Dermis microvascular lymphatic vessel endothelial cell (primary cell): ENCODE measurements at regions not wholly inside any gene's neighbourhood (a gene's known extent, or its start where the extent isn't known, plus 50 kb on each side); places are given as distances from the start of the nearest gene placed in this dataset.
"Not testable (repeated sequence)": the region's sequence is repeated elsewhere in the genome, so short reads cannot be mapped to it uniquely, and the experiment has no call there.

Source experiments
- DNase-seq, 2 donors: peaks; one replicate each; pipeline versions ENCODE4 v3.0.0 to v3.0.0-alpha.2; 2010; ENCODE audit warnings: low read depth in 2 of 2

GRCh38 chr5:30498972-30499371 is 694.5 kb upstream of the CDH6 start:
- DNase-seq, result no peak

GRCh38 chr5:30498509-30498908 is 695.0 kb upstream of the CDH6 start:
- not testable (repeated sequence) for DNase-seq

GRCh38 chr5:30494113-30494512 is 699.4 kb upstream of the CDH6 start:
- not testable (repeated sequence) for DNase-seq

GRCh38 chr5:30479104-30479503 is 714.4 kb upstream of the CDH6 start:
- no peak for DNase-seq

GRCh38 chr5:30475429-30475828 is 718.1 kb upstream of the CDH6 start:
- DNase-seq, result no peak

GRCh38 chr5:30469691-30470090 is 723.8 kb upstream of the CDH6 start:
- DNase-seq, result no peak

- no peak for DNase-seq
Observed at GRCh38 chr5:30458681-30459080, 734.8 kb upstream of the CDH6 start.

GRCh38 chr5:30455484-30455883 is 738.0 kb upstream of the CDH6 start:
- DNase-seq, result not testable (repeated sequence)

- no peak for DNase-seq
Observed at GRCh38 chr5:30453168-30453567, 740.3 kb upstream of the CDH6 start.

- DNase-seq, result no peak
Observed at GRCh38 chr5:30450153-30450552, 743.3 kb upstream of the CDH6 start.

GRCh38 chr5:30447431-30447830 is 746.1 kb upstream of the CDH6 start:
- no peak for DNase-seq

GRCh38 chr5:30446456-30446855 is 747.0 kb upstream of the CDH6 start:
- no peak for DNase-seq

- DNase-seq, result no peak
Observed at GRCh38 chr5:30438785-30439184, 754.7 kb upstream of the CDH6 start.

- no peak for DNase-seq
Observed at GRCh38 chr5:30436691-30437090, 756.8 kb upstream of the CDH6 start.

- not testable (repeated sequence) for DNase-seq
Observed at GRCh38 chr5:30428866-30429407, 764.5 kb upstream of the CDH6 start.

GRCh38 chr5:30414078-30414477 is 779.4 kb upstream of the CDH6 start:
- DNase-seq, result no peak

- no peak for DNase-seq
Observed at GRCh38 chr5:30413540-30413939, 779.9 kb upstream of the CDH6 start.

GRCh38 chr5:30405821-30406220 is 787.7 kb upstream of the CDH6 start:
- no peak for DNase-seq

- DNase-seq, result no peak
Observed at GRCh38 chr5:30401479-30402058, 791.9 kb upstream of the CDH6 start.

GRCh38 chr5:30398423-30398822 is 795.1 kb upstream of the CDH6 start:
- DNase-seq, result no peak

GRCh38 chr5:30392897-30393296 is 800.6 kb upstream of the CDH6 start:
- no peak for DNase-seq

- DNase-seq, result no peak
Observed at GRCh38 chr5:30390095-30390494, 803.4 kb upstream of the CDH6 start.

- no peak for DNase-seq
Observed at GRCh38 chr5:30387974-30388632, 805.4 kb upstream of the CDH6 start.
